Hematopoietic multipotent progenitor cell (in vitro differentiated cells): ENCODE measurements at regions not wholly inside any gene's neighbourhood (a gene's known extent, or its start where the extent isn't known, plus 50 kb on each side); places are given as distances from the start of the nearest gene placed in this dataset. TPM values are rescaled to one million over a fixed set of nuclear protein-coding genes. Genes with fewer than 3 reads are reported as not detected.
A peak's percentile ranks its signal among the peaks of the same experiment; 100 is the strongest.

Experiments used
- DNase-seq, 3 donors: peaks; one replicate each; pipeline ENCODE4 v3.0.0-alpha.2; 2011 to 2015; ENCODE audit warnings: low read depth in 2 of 3, low spot score in 2 of 3
- small RNA-seq: library from RNA; depleted of rRNA; stranded (forward); fragments of <200 nt; gene quantifications from one replicate; pipeline ENCODE3, GENCODE V24; 2012

DNA sequence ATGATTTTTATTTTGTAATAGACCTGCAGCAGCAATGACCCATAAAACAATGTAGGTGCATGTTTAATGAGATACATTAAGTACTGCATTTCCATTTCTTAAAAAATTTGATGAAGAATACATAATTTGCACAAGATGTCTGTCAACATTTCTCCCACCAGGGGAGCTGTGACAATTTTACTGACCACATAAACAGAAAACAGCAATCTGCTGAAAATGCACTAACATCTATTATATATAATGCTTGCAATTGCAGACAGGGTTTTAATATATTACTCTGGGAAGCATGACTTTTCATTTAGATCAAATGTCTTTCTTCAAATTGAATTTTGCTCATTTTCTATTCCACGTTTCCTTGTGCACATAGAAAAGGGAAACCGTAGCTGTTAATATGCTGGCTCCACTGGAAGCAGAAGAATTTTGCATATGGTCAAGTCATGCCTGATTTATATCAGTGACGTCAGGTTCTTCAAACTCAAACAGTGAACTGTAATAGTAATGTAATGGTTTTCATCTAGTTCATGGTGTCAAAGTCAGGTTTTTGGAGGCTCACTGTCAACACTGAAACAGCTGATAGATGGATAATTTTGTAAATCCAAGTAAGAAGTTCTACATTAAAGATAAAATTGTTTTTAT, 79.8 kb upstream of the IGF1R start:
- DNase-seq = no peak

DNA sequence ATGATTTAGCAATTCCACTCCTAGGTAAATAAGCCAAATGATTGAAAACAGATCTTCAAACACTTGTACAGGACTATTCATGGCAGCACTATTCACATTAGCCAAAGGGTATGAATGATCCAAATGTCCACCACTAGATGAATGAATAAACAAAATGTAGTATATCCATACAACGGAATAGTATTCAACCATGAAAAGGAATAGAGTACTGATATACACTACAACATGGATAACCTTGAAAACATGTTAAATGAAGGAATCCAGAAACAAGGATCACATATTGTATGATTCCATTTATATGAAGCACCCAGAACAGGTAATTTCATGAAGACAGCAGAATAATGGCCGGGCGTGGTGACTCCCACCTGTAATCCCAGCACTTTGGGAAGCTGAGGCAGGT, 78.2 kb upstream of the IGF1R start:
- DNase-seq = no peak

DNA sequence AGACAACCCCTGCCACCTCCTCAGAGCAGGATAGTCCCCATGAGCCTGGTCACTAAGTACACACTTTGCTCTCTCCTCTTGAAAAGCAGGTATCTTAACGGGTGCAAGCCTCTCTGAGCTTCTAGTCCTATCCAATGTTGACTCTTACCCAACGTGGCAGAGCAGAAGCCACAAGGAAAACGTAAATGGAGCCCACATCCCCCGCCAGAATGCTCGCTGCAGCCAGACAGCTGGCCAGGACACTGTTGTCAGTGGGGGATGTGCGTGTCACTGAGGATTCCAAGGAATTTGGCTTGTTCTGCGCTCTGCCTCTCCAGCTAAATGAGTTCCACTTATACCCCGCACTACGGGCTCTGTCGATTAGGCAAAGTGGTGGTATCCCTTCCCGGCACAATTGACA, 67.8 kb upstream of the IGF1R start:
- DNase-seq = no peak

- DNase-seq = peak in 1 of 3 donors; percentile 18
Measured at GRCh38 chr15:98581715-98582114, 66.6 kb upstream of the IGF1R start.

GRCh38 chr15:98582900-98583554, 65.3 kb upstream of the IGF1R start:
- DNase-seq = peak in 1 of 3 donors; percentile 4

GRCh38 chr15:98583771-98584430, 64.4 kb upstream of the IGF1R start:
- DNase-seq = peak in 1 of 3 donors; percentile 34

DNA sequence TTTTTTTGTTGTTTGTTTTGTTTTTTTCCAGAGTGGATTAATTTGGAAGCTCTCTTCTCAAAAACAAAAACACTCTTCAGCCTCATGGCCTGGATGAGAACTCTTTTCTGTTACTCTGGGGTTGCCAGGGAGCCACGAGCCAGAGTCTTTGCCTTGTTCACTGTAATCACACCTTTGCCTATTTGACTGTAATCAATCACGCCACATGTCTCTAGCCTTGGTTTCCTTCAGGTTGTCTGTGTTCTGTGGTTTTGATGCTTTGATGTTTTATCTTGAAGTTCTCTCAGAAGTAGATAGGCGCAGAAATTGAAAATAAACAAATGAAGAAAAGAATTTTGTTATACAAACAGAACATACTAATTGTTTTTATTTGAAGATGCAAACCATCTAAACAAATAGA, 62.3 kb upstream of the IGF1R start:
- DNase-seq = no peak

DNA sequence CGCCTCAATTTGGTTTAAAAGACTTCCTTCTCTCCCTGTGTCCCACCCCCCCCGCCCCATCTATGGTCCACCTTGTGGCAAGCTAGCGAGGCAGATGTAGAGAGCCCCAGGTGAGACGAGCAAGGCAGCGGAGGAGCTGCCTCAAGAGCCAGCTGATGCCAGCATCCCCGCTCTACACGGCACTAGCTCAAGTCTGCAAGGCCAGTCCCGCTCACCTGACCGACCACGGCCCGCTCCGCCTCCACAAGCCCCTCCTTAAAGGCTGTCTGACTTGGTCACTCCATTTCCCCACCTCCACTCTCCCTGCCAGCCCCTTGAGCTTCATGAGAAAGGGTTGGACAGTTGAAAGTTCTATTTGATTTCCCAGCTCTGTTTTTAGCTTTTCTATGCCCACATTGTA, 56.2 kb upstream of the IGF1R start:
- no peak for DNase-seq

DNA sequence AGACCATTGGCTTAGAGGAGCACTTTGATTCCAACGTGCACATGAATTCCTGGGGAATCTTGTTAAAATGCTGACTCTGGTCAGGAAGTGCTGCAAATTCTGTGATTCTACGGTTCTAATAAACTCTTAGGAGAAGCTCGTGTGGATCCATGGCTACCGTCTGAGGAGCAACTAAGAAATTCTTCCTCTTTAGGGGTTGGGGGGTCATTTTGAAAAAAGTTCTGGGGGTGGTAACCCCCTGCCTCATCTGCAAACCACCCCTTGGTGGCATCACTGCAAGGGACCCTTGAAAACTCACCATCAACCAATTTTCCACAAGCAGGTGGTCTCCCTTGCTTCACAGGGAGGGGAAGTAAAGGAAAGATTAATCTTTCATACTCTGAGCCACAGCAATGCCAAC, 52.2 kb upstream of the IGF1R start:
- DNase-seq = no peak

DNA sequence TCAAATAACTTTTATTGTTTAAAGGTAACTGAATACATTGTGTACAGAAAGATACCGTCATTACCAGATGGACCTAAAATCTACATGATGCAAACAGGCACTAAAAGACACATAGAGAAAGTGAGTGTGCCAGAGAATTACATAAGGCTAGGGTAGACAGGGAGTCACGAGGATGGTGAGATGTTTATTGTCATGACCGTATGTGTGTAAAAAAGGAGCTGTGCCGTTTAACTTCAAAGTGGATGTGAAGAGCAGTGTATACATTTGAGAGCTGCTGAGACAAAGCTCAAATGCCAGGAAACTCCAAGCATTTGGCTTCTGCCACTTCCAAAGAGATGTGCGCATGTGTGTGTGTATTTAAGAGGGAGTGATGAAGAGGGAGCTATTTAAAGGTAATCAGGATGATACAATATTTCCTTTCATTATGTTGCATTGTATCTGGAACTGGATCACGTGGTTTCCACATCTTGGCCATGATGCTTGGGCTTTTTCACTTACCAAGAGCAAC, 51.4 kb upstream of the IGF1R start:
- DNase-seq = no peak

DNA sequence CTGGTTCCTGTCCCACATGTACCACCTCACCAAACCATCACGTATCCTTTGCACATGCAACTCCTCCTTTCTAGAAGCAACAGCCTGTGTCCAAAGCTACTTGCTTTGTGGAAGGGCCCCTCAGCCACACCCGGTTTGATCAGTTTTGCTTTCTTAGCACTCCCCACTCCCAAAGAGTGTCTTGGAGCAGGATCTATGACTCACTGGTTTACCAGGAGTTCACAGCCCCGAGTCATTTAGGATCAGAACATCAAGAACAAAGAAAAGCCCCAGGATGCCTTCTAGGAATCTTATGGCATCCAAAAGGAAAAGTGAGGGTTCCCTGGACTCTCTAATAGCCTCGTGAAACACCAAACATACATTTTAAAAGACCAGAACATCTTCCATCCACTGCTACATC, 50.7 kb upstream of the IGF1R start:
- no peak for DNase-seq

Small RNA genes lying in the stretch of these regions (small RNA-seq; reads per million reads assigned to genes)
- gene AC022523.2 (not detected), gene RF00026 (not detected), gene RNU6-1186P (not detected)
